ENCODE measurements at regions not wholly inside any gene's neighbourhood (a gene's known extent, or its start where the extent isn't known, plus 50 kb on each side); places are given as distances from the start of the nearest gene placed in this dataset.

DNA sequence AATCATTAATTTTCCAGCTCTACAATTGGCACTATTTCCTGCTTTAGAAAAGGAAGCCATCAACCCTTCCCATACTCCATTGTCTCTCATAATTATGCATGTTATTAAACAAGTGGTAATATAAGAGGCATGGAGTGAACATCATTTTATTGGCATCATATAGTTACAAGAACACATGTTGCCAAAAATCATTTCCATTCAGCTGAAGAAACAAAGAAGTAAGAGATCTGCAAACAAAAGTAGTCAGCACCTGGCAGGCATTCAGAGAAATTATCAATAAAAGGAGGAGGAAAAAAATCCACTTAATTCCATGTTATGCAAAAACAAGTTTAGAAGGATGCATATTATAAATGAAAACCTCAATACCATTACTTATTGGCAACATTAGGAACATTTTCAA lies 1208.2 kb upstream of the C9orf72 start:
- no peak for DNase-seq (ENCODE audit: extremely low read depth, low read depth)
- TF ChIP-seq, protein P1, sequence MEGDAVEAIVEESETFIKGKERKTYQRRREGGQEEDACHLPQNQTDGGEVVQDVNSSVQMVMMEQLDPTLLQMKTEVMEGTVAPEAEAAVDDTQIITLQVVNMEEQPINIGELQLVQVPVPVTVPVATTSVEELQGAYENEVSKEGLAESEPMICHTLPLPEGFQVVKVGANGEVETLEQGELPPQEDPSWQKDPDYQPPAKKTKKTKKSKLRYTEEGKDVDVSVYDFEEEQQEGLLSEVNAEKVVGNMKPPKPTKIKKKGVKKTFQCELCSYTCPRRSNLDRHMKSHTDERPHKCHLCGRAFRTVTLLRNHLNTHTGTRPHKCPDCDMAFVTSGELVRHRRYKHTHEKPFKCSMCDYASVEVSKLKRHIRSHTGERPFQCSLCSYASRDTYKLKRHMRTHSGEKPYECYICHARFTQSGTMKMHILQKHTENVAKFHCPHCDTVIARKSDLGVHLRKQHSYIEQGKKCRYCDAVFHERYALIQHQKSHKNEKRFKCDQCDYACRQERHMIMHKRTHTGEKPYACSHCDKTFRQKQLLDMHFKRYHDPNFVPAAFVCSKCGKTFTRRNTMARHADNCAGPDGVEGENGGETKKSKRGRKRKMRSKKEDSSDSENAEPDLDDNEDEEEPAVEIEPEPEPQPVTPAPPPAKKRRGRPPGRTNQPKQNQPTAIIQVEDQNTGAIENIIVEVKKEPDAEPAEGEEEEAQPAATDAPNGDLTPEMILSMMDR (IDR thresholded peaks at IDR 0.05; ENCODE audit: low read depth, low read length), result no peak

DNA sequence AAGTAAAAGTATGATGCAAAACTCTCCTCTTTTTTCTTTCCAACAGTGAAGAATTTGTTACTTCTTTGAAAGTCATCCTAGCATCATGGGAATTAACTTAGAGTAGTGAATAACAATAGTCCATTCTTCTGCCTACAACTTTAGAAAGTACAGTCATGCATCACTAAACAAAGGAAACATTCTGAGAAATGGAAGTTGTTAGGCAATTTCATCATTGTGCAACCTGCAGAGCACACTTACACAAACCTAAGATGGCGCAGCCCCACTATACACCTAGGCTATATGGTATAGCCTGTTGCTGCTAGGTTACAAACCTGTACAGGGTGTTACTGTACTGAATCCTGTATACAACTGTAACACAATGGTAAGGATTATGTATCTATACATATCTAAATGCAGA lies 1209.3 kb upstream of the C9orf72 start:
- TF ChIP-seq, protein P1 (IDR thresholded peaks at IDR 0.05; ENCODE audit: low read depth, low read length), result no peak
- DNase-seq (ENCODE audit: extremely low read depth, low read depth), result no peak

DNA sequence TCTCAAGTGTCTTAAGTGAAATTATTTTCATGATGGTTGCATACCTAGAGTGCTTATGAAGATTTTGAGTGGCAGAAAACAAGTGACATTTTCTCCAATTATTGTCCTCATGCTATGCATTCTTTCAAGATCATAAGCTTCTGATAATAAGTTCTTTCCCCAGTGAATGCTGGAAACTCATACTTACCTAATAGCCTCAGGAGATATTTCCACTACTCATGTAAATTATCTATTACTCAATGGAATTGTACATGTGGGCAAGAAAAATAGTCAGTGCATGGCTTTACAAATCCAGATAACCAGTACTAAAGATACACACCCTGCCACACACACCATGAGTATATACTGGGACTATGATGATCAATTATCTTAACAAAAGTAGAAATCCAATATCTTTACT lies 1219.4 kb upstream of the C9orf72 start:
- no peak for DNase-seq (ENCODE audit: extremely low read depth, low read depth)
- TF ChIP-seq, protein P1 (IDR thresholded peaks at IDR 0.05; ENCODE audit: low read depth, low read length), result no peak

DNA sequence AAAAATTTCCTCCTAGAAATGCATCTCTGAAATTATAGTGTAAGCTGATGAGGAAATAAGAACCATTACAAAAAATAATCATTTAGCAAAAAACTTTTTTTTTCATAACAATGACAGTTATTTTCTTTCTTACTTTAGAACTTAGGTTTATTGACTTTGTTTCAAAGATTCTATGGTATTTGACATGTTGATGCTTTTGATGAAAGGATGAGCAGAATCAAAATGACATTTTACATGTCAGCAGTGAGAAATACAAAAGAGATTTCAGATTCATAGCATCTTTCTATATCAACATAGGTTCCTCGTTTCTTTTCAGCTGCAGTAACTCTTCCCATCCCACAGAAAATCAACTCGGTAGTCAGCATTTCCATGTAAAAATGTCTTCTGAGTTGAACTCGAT lies 1226.6 kb upstream of the C9orf72 start:
- no peak for DNase-seq (ENCODE audit: extremely low read depth, low read depth)
- TF ChIP-seq, protein P1 (IDR thresholded peaks at IDR 0.05; ENCODE audit: low read depth, low read length), result no peak

DNA sequence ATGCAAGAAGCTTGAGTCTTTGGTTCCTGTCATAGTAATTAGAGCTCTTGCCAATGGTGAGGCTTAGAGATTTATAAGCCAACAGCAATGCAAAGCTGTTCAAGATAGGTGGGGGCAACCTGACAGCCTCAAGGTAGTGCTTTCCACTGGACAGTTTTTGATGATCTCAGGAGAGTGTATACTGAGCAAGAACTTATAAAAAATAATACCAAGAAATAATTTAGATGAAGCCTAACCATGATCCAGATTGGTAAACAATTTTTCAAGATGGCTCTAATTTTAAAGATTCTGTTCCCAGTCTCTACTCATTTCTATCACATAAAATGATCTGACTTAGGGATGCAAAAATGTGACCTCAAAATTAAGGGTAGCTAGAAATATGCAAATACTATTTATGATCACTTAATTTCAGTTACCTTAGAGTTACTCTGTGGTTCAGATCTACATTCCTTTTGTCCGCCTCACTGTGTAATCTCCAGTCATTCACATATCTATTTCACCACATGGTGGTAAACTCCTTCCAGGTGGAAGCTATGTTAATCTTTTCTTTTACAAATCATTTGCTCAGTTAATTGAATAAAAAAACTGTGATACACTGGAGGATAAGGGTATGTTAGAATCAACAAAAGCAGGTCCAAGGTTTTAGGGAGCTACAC lies 1228.0 kb upstream of the C9orf72 start:
- no peak for DNase-seq (ENCODE audit: extremely low read depth, low read depth)
- TF ChIP-seq, protein P1 (IDR thresholded peaks at IDR 0.05; ENCODE audit: low read depth, low read length), result no peak

DNA sequence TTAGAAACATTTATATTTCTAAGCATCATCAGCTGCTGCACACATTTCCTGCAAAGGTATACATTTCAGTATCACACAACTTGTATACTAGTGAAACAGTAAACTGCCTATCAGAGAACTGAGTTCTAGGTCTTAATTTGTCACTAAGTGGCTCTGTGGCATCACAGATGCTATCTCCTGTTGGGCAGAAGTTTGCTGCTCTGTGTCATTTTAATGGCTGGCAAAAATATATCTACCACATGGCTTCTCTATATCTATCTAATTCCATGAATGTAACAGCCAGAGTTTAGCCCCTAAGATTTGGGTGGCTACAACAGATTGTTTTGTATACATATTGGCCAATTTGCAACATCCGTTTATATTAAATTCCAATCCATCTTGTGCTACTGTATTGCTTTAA lies 1231.9 kb upstream of the C9orf72 start:
- TF ChIP-seq, protein P1 (IDR thresholded peaks at IDR 0.05; ENCODE audit: low read depth, low read length), result no peak

DNA sequence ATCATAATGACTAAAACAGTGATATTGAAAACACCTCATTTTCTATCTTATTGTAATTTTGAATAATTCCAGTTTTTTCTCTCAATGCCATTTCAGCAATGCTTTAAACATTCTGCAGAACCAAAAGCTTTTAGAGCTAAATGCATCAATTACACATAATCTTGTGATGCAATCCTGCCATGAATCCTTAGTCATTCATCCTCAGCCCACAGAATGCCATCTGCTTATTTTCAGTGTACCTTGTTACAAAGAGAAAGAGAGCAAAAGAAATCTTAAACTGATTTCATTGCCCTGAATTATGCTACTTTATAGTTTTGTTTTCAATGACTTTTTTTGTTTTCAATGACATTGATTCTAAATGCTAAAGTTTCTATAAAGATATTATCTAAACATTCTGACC lies 1234.8 kb upstream of the C9orf72 start:
- TF ChIP-seq, protein P1 (IDR thresholded peaks at IDR 0.05; ENCODE audit: low read depth, low read length), result no peak
- no peak for DNase-seq (ENCODE audit: extremely low read depth, low read depth)

More for the DNA sequence above, 1231.9 kb upstream of the C9orf72 start:
- no peak for DNase-seq (ENCODE audit: extremely low read depth, low read depth)

All from AG09319 (cell line).